ENCODE measurements at regions not wholly inside any gene's neighbourhood (a gene's known extent, or its start where the extent isn't known, plus 50 kb on each side); places are given as distances from the start of the nearest gene placed in this dataset.

- no peak for DNase-seq (ENCODE audit: low spot score)
Observed at GRCh38 chrX:96621811-96622210, 62.8 kb upstream of the DIAPH2 start.

All from H4 (cell line).